A673 (cell line): ENCODE measurements at regions not wholly inside any gene's neighbourhood (a gene's known extent, or its start where the extent isn't known, plus 50 kb on each side); places are given as distances from the start of the nearest gene placed in this dataset.

Source experiments
- BruUV-seq: library from RNA; stranded (reverse); fragments of 400-500 nt; replicated peaks from 2 replicates; lab custom pipeline; 2021; lab: Mats Ljungman, UMichigan
- CTCF ChIA-PET: fragments of 300-600 bp; sonication (Branson Sonifier 250); formaldehyde crosslinking; loops from one replicate; lab custom pipeline; 2022; ENCODE audit warnings: antibody characterized with exemption; lab: Charles Lee
- POLR2A ChIA-PET: fragments of 300-600 bp; sonication (Branson Sonifier 250); formaldehyde crosslinking; loops from one replicate; lab custom pipeline; 2022; ENCODE audit warnings: antibody characterized with exemption; ENCODE audit not compliant: low non-redundant PET; lab: Charles Lee
- DNase-seq: peaks from one replicate; pipeline ENCODE4 v3.0.0-alpha.2; 2015; ENCODE audit warnings: low spot score
- H3K27ac ChIP-seq: fragments of 200-600 bp; sonication (generic); 2 replicates; pipeline ENCODE4 v1.5.1; 2016; ENCODE audit warnings: mixed run types, low read depth, mild to moderate bottlenecking, mixed read lengths, antibody characterized with exemption, low read length; ENCODE audit not compliant: poor library complexity, severe bottlenecking
- H3K27me3 ChIP-seq: fragments of 200-600 bp; sonication (generic); replicated peaks from 2 replicates; pipeline ENCODE4 v1.6.1; 2017; ENCODE audit warnings: mixed run types, low read depth, mild to moderate bottlenecking, mixed read lengths, antibody characterized with exemption, low read length; ENCODE audit not compliant: insufficient read depth, poor library complexity
- H3K36me3 ChIP-seq: fragments of 200-600 bp; sonication (generic); 2 replicates; pipeline ENCODE4 v1.6.1; 2016; ENCODE audit warnings: mixed run types, mild to moderate bottlenecking, mixed read lengths, antibody characterized with exemption, low read length; ENCODE audit not compliant: insufficient read depth, poor library complexity, severe bottlenecking
- H3K4me1 ChIP-seq: fragments of 200-600 bp; sonication (generic); 2 replicates; pipeline ENCODE4 v1.6.1; 2017; ENCODE audit warnings: mixed run types, mild to moderate bottlenecking, mixed read lengths, antibody characterized with exemption, low read length; ENCODE audit not compliant: insufficient read depth, poor library complexity, severe bottlenecking
- H3K4me3 ChIP-seq: fragments of 200-600 bp; sonication (generic); 2 replicates; pipeline ENCODE4 v1.5.1; 2016; ENCODE audit warnings: low read depth, mixed run types, mild to moderate bottlenecking, mixed read lengths, low read length; ENCODE audit not compliant: poor library complexity, severe bottlenecking
- H3K9me3 ChIP-seq: fragments of 200-600 bp; sonication (generic); 2 replicates; pipeline ENCODE4 v1.6.1; 2016; ENCODE audit warnings: mixed run types, low read depth, mild to moderate bottlenecking, mixed read lengths, antibody characterized with exemption, low read length; ENCODE audit not compliant: poor library complexity, severe bottlenecking
- EZH2 ChIP-seq: fragments of 200-600 bp; sonication (generic); IDR thresholded peaks from 2 replicates; pipeline ENCODE4 v1.6.1; 2017; ENCODE audit warnings: borderline replicate concordance, low read depth, mild to moderate bottlenecking, mixed read lengths, antibody characterized with exemption, low read length; ENCODE audit not compliant: poor library complexity, severe bottlenecking
- intact Hi-C: fragments of 100-400 bp; cut with micrococcal nuclease; formaldehyde crosslinking; loops from one replicate; pipeline ENCODE4 v1.10.0; 2022; ENCODE audit not compliant: unreplicated experiment
- TF ChIP-seq, protein P1 (sequence below): fragments of 300-800, 200-600 bp; sonication (generic); conservative IDR thresholded peaks from 2 replicates; pipeline ENCODE4 v1.5.1; 2017; ENCODE audit warnings: low read depth, mild to moderate bottlenecking, antibody characterized with exemption, low read length, moderate library complexity, mixed read lengths

GRCh38 chr4:123856689-123857545 lies 460.3 kb downstream of the SPRY1 start:
- no TSS peak for BruUV-seq
- Histone ChIP-seq H3K27me3 (peaks cover 21% of the 10 kb centered on the region), H3K4me3 (no peak overlapping the region), H3K27ac (no peak overlapping the region), H3K9me3 (no peaks in the 10 kb centered on the region), H3K36me3 (no peaks in the 10 kb centered on the region), H3K4me1 (peaks cover 13% of the 10 kb centered on the region)
- TF ChIP-seq EZH2 = no peak
- TF ChIP-seq, protein P1, sequence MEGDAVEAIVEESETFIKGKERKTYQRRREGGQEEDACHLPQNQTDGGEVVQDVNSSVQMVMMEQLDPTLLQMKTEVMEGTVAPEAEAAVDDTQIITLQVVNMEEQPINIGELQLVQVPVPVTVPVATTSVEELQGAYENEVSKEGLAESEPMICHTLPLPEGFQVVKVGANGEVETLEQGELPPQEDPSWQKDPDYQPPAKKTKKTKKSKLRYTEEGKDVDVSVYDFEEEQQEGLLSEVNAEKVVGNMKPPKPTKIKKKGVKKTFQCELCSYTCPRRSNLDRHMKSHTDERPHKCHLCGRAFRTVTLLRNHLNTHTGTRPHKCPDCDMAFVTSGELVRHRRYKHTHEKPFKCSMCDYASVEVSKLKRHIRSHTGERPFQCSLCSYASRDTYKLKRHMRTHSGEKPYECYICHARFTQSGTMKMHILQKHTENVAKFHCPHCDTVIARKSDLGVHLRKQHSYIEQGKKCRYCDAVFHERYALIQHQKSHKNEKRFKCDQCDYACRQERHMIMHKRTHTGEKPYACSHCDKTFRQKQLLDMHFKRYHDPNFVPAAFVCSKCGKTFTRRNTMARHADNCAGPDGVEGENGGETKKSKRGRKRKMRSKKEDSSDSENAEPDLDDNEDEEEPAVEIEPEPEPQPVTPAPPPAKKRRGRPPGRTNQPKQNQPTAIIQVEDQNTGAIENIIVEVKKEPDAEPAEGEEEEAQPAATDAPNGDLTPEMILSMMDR = 0 out of 2 replicates have a peak, but pooled peaks have one; percentile 10
- intact Hi-C loops = loop anchor here (5.0 kb wide), 1 partner anchor 120 kb away; no protein-coding TSS in a partner anchor
- DNase-seq = peak; percentile 91
- ChIA-PET POLR2A (no interaction called here), CTCF (no interaction called here)

DNA sequence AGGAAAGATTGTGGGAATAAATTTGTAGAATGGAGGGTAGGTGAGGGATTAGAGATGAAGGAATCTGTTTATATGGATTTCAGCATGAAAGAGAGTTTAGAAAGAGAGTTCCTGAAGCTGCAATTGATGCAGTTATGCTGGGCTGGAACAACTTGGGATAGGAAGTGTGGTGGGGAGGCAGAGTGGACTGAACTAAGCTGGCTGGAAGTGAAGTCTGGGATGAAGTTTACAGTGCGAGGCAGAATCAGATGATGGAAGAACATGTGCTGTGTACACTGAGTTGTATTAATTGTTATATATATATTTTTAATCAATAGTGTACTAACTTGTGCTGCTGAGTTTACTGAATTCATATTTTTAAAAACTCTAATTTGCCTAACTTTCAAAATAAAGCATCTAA lies 461.9 kb downstream of the SPRY1 start:
- CTCF ChIA-PET = no interaction called here
- TF ChIP-seq, protein P1 = no peak
- no peak for TF ChIP-seq EZH2
- Histone ChIP-seq H3K4me3 (no peak overlapping the region), H3K27ac (no peak overlapping the region), H3K27me3 (peaks cover 21% of the 10 kb centered on the region), H3K36me3 (no peaks in the 10 kb centered on the region), H3K4me1 (peaks cover 13% of the 10 kb centered on the region), H3K9me3 (no peaks in the 10 kb centered on the region)
- BruUV-seq = no TSS peak
- POLR2A ChIA-PET = no interaction called here
- no peak for DNase-seq
- intact Hi-C loops = loop anchor here (5.0 kb wide), 1 partner anchor 119 kb away; no protein-coding TSS in a partner anchor

DNA sequence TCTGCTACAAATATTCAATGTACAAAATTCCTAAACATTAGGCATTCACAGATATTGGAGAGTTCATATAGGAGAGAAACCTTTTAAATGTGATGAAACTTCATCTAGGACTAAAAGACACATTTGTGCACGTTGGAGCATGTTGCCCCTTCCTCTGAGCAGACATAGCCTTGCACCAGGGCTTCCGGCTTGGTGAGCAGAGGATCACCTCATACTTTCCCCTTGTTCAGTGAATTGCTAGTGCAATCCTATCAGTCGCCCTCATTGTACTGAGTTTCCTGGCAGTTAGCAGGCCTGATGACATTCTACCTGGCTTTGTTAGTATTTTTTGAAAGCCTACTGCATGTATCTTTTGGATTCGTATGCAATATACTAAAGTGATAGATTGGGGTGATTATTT lies 466.2 kb downstream of the SPRY1 start:
- CTCF ChIA-PET = no interaction called here
- no peaks in the 10 kb centered on the region for H3K9me3 ChIP-seq
- intact Hi-C loops = no loop called here

More for the DNA sequence above, 466.2 kb downstream of the SPRY1 start:
- no peak for DNase-seq
- no peaks in the 10 kb centered on the region for H3K4me1 ChIP-seq
- BruUV-seq = no TSS peak
- no peak overlapping the region for H3K4me3 ChIP-seq
- H3K27me3 ChIP-seq = peaks cover 7% of the 10 kb centered on the region
- TF ChIP-seq EZH2 = no peak
- TF ChIP-seq, protein P1 = no peak
- H3K36me3 ChIP-seq = no peaks in the 10 kb centered on the region
- H3K27ac ChIP-seq = no peak overlapping the region
- POLR2A ChIA-PET = no interaction called here
